Breast epithelium (tissue), 3 donors: ENCODE measurements at regions not wholly inside any gene's neighbourhood (a gene's known extent, or its start where the extent isn't known, plus 50 kb on each side); places are given as distances from the start of the nearest gene placed in this dataset.

Experiments used
- CTCF ChIP-seq, 3 donors: fragments of 450-650 bp; IDR thresholded peaks; one replicate each; pipeline ENCODE4 v1.5.1; 2016 to 2017; ENCODE audit warnings: antibody characterized with exemption in 3 of 3, mild to moderate bottlenecking in 3 of 3, moderate library complexity in 3 of 3
- POLR2A ChIP-seq: fragments of 450-650 bp; IDR thresholded peaks from one replicate; pipeline ENCODE4 v1.6.1; 2016; ENCODE audit warnings: antibody characterized with exemption, mild to moderate bottlenecking, moderate library complexity
- POLR2AphosphoS5 ChIP-seq, 3 donors: sonication (generic); formaldehyde crosslinking; IDR thresholded peaks; one replicate each; pipeline ENCODE4 v1.6.1; 2017; ENCODE audit warnings: antibody characterized with exemption in 3 of 3

- TF ChIP-seq CTCF (IDR thresholded peaks at IDR 0.05) (no peak), POLR2A (no peak), POLR2AphosphoS5 (IDR thresholded peaks at IDR 0.05) (no peak)
Observed at GRCh38 chr16:85162478-85163277, 50.4 kb upstream of the CIBAR2 start.
